GM18517 (cell line): ENCODE measurements at regions not wholly inside any gene's neighbourhood (a gene's known extent, or its start where the extent isn't known, plus 50 kb on each side); places are given as distances from the start of the nearest gene placed in this dataset.
"Not testable (repeated sequence)": the region's sequence is repeated elsewhere in the genome, so short reads cannot be mapped to it uniquely, and the experiment has no call there.

Experiments used
- ATAC-seq: cut with Tn5 transposase; IDR thresholded peaks from one replicate; pipeline ENCODE4 v1.9.1; 2021; ENCODE audit warnings: mild to moderate bottlenecking, moderate library complexity; ENCODE audit not compliant: unreplicated experiment

DNA sequence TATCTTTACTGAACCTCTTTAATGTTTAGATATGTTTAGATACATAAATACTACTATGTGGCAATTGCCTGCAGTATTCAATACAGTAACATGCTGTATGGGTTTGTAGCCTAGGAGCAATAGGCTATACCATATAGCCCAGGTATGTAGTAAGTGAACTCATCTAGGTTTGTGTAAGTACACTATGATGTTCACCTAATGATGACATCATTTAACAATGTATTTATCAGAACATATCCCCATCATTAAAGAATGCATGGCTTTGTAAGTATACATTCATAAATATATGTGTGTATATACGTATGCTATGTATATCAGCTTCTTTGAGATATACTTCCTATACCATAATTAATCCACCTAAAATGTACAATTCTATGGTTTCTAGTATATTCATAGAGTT, 631.2 kb upstream of the MAN1A1 start:
- no peak for ATAC-seq

DNA sequence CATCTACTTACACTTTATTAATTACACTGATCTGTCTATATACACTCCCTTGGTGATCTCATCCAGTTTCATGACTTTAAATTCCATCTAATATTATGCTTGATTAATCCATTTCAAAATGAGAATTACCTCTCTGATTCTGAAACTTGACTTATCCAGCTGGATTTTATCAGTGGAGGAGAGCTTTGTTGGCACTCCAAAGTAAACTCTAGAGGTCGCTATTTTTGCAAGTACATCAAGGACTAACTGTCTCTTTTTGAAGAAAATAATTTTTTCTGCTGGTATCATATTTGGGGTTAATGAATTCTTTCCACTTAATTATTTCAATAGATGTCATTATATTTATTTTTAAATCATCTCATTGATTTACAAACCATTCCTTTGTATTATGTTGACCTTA, 630.3 kb upstream of the MAN1A1 start:
- no peak for ATAC-seq

DNA sequence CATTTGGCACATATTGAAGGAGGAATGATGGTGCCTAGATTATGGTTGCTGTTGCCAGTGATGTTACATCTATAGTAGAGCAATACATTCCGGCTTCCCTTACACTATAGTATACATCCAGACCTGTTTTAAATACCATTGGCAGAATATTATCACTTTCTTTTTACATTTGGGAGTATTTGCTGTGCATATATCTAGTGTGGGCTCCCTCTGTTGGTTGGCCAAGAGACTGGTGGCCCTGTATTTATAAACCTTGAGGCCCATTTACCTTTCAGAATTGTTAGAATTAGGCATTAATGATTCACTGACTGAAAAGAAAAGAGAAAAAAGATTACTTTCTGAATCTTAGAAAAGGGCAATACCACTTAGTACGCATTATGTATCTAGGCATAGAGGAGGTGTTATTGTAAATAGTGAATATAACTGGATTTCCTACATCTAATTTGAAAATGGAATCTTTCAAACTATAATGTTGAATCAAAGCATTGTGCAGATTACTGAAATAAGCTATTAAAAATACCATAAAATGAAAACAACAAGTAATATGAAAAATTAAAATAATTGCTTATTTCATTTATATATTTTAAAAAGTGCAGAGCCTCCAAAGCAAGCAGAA, 628.8 kb upstream of the MAN1A1 start:
- ATAC-seq: no peak

DNA sequence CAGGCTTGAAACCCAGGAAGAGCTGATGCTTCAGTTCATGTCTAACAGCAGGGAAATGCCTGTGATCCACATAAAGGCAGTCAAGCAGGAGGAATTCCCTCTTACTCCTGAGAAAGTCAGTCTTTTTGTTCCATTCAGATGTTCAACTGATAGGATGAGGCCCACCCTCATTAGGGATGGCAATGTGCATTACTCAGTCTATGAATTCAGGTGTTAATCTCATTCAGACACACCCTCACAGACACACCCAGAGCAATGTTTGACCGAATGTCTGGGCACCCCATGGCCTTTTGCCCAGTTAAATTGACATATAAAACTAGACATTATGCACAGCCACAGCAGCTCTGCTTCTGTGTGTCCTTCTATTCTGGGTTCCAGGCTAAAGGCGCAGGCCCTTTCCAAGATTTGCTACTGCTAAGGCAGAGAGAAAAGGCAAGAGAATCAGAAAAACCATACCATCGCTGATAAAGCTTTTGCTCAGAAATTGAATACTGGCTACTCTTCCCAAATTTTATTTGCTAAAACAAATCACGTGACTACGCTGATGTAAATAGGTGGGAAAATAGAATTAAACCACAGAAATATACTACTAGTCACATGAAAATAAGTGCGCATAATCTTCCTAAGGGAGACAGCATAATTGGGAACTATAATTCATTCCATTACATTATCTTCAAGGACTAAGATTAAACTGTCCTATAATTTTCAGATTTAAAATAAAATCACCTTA, 625.0 kb upstream of the MAN1A1 start:
- no peak for ATAC-seq

DNA sequence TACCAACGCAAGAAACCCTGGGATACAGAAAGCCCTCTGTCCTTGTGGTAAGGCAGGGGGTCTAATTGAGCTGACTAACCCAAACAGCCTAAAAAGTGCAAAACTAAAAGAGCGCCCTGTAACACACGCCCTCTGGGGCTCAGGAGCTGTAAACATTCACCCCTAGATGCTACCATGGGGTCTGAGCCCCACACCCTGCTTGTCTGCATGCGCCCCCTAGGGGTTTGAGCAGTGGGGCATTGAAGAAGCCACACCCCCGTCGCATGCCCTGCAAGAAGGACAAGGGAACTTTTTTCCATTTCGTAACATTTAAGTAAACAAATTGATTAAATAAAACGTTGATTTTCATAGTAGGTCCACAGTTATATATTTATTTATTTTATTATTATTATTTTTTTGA, 616.9 kb upstream of the MAN1A1 start:
- no peak for ATAC-seq

DNA sequence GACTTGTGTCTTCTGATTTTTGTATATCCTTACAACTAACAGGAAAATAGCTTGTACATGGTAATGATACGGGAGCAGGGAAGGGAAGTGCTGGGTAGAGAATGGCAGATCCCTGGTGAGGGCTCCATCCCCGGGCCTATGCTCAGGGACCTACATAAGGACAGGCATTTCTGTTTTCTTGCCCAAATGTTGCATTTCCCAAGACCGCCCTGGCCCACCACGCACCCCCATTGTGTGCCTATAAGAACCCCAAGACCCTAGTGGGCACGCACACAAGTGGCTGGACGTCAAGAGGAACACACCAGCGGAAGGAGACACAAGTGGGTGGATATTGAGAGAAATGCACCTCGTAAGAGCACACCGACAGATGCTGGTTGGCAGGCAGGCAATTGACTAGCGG, 616.3 kb upstream of the MAN1A1 start:
- no peak for ATAC-seq

DNA sequence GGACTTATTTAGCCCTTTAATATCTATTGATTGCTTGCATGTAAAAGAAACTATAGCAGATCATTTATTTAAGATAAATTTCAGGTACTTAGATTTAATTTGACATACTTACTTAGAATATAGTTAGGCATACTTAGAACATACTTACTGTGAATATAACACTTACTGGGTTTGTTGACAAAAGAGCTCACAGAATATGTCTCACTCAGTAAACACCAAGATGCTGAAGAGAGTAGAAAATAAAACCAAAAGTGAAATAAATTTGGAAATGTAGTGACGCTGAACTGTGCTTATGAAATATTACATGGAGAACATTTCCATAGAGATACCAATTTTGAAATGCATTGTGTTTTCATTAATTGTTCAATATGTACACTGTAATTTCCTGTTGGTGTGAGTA, 615.4 kb upstream of the MAN1A1 start:
- no peak for ATAC-seq

DNA sequence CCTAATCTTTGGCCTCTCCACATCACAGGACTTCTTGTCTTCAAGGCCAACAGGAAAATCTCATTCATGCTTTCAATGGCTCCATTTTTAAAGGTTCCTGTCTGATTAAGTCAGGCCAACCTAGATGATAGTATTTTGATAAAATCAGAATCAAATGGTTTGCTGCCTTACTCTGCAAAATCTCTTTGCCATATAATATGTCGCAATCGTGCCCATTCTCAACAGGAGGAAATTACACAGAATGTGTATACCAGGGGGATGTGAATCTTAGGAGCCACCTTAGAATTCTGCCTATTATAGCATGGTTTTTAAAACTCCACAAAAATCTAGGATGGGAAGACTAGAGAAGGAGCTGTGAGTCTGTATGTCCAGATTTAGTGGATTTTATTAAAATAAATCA, 612.9 kb upstream of the MAN1A1 start:
- no peak for ATAC-seq

DNA sequence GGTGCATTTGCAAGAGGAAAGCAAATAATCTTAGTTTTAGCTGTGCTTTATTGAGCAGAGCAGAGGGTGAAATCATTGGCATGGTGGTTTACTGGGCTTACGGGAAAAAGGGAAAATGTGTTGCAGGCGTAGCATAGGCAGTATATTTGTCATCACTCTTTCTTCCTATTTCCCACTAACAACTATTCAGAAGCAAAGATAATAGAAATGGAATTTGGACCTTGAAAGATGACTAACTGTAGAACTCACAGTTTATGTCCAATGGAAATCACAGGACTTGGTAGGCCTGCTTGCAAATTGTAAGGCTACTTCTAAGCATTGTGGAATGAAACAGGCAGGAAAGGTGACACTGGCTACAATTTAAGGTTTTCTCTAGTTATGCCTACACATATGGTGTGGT, 611.9 kb upstream of the MAN1A1 start:
- ATAC-seq: no peak

DNA sequence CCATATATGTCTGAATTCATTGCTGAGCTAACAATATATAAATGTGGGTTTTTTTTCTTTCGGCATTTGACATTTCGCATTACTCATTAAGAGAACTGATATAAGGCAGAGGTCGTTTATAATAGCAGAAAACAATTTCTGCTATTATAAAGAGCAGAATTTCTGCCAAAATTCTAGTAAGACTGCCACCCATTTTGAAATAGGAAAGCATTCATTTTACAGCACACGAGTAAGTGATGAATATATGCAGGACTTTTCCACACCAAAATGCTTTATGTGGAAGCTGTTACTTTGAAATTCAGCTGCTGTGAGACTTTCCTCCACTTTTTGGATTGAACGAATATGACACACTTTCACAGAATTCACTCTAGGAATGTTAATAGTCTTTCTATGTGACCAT, 610.9 kb upstream of the MAN1A1 start:
- ATAC-seq: no peak

DNA sequence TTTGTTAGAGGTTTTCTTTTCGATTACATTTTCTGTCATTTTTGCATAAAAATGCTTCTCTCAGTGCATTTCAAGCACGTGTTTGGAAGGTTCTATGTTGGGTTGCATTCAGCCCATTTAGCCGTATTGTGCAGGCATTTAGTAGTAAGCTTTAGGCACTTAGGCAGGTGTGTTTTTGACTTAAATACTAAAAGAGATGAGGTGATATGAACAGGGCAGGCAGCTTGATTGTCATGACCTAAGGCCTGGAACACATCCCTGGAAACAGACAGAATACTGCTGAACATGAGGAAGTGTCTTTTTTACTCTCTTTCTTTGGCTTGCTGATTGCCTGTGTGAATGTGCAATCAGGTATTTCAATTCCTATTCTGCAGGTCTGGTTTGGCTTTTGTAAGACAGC, 610.5 kb upstream of the MAN1A1 start:
- no peak for ATAC-seq

DNA sequence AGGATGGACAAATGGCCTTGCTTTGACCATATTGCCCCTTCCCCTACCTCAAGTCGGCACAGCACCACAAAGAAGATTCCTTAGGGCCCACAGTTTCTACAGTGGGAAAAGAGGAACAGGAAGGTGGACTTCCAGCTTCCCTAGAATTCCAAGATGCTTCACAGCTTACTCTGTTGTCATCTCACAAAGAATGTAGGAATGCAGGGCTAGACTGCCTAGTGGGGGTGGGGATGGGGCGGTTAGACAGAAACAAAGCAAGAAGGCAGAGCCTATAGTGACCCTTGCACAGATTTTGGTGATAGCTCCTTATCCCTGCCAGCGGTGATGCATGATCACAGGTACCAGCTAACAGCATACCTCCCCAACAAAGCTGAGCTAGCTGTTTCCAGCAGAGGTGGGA, 607.6 kb upstream of the MAN1A1 start:
- ATAC-seq: no peak

DNA sequence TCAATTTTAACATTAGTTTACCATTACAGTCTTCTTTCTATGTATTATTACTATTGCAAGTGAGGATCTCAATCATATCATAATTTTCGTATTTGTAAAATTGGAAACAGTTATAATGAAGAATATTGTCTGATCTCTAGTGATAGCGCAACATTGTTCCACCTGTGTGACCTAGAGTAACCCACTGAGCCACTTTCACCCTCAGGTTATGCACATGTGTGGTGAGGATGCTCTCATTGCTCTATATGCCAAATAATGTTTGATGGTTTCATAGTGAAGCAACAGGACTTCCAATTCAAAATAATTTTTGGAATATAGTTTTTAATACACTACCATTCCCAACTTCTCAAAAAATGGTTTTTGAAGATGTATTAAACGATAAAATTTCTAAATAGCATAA, 603.1 kb upstream of the MAN1A1 start:
- no peak for ATAC-seq

DNA sequence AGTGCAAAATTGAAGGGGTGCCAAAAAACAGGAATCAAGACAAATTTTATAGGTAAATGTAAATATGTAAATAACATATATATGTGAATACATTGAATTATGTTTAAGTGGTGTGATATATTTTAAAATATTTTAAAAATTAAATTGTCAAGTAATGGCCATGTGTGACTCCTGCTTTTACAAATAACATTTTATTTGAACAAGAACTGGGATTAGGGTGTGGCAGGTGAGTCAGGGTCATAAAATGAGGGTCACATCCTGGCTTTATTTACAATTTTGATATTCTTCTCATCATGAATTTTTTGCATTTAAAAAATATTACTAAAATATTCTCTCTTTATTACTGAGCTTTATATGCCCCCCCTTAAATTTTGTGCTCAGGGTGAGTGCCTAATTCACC, 601.1 kb upstream of the MAN1A1 start:
- no peak for ATAC-seq

DNA sequence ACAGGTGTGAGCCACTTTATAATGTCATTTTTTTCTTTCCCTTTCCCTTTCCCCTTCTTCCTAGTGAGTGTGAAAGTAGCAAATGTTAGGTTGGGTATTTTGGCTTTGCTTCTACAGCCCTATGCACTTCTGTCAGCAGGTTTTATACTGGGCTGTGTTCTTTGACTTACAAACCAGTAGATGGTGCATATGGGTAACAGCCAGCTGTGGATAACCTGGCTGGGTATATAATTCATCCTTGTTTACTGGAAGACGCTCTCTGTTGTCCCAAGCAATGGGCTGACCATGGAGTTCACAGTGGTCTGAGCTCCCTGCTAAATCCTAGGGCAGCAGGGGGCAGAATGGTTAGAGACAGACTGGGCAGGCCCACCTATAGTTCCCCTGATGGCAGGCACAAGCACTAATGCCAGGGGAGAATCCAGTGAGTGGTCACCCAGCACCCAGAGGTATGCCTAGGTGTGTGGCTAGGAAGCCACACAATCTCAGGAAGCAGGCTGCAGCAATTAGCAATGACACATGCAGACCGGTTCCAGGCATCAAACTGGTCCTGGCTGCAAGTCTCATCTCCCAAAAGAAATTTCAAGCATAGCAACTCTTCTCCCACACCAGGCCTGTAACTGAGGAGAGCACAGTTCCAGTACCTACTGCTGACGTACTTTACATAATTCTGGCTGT, 592.7 kb upstream of the MAN1A1 start:
- no peak for ATAC-seq

DNA sequence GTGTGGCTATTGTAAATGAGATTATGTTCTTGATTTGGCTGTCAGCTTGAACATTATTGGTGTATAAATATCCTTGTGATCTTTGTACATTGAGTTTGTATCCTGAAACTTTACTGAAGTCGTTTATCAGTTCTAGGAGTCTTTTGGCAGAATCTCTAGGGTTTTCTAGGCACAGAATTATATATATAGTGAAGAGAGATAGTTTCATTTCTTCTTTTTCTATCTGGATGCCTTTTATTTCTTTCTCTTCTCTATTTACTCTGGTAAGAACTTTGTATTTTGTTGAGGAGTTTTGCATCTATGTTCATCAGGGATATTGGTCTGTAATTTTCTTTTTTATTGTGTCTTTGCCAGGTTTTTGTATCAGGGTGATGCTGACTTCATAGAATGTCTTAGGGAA, 589.2 kb upstream of the MAN1A1 start:
- no peak for ATAC-seq

DNA sequence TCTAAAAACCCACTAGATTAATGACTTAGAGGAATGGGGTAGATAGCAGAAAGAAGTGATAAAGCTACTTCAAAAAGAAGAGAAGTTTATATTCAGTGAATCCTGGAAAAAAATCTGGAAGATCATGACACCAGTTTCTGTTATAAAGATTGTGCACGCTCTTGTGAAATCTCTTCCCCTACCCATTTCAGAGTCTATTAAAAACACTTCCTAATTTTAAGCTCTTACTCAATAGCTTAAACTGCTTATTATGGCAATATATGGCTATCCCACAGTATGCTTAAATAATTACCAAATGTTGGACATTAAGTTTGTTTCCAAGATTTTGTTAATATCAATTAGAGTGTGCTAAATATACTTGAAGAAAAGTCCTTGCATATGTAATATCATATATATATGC, 585.3 kb upstream of the MAN1A1 start:
- no peak for ATAC-seq

DNA sequence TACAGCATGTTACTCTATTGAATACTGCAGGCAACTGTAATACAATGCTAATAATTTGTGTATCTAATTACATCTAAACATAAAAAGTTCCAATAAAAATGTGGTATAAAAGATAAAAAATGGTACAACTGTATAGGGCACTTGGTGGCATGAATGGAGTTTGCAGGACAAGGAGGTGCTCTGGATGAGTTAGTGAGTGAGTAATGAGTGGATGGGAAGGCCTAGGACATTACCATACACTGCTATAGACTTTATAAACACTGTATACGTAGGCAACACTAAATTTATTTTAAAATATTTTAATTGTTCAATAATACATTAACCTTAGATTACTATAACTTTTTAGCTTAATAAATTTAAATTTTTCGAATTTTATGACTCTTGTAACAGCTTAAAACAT, 579.6 kb upstream of the MAN1A1 start:
- no peak for ATAC-seq

DNA sequence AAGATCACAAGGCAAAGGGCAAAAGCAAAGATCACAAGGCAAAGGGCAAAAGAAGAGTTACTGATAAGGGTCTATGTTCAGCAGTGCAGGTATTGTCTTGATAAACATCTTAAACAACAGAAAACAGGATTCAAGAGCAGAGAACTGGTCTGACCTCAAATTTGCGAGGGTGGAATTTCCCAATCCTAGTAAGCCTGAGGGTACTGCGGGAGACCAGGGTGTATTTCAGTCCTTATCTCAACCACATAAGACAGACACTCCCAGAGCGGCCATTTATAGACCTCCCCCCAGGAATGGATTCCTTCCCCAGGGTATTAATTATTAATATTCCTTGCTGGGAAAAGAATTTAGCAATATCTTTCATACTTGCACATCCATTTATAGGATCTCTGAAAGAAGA, 575.3 kb upstream of the MAN1A1 start:
- not testable (repeated sequence) for ATAC-seq

DNA sequence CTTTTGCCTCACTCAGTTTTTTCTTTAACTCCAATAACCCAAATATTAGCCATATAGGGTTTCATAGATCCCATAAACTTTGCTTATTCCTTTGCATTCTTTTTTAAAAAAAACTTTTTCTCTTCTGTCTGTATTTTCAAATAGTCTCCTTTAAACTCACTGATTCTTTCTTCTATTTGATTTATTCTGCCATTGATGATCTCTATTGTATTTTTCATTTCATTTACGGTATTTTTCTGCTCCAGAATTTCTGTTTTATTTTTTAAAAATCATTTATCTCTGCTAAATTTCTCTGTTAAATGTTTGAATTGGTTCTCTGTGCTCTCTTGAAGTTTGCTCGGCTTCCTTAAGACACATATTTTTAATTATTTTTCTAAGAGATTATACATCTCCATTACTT, 573.3 kb upstream of the MAN1A1 start:
- no peak for ATAC-seq

DNA sequence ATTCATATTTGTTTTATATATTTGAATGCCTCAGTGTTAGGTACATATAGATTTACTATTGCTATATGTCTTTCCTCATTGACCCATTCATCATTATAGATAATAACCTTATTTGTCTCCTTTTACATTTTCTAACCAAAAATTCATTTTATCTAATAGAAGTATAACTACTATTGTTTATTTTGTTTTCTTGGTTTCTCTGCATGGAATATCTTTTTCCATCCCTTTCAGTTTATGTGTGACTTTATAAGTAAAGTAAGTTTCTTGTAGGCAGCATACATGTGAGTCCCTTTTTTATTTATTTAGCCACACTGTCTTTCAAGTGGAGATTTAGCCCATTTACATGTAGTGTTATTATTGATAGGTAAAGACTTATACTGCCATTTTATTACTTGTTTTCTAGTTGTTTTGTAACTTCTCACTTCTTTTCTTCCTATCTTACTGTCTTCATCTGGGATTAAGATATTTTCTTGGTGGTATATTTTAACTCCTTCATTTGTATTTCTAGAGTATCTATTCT, 572.0 kb upstream of the MAN1A1 start:
- no peak for ATAC-seq

DNA sequence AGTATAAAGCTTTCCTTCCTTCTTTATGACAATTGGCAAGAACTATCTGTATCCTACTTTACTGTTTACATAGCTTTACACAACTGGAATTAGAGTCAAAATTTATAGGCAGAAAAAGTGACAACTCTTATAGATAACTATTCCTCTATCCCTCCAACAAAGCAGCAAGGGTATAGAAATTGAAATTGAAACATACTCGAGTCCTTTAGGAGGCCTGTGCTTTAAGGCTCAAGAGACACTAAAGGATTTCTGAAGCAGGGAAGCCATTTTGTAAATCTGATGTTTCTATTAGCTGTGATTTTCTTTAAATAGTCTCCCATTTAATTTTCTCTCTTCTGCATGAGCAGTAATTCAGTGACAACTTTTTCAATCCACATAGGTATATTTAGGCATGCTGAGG, 567.6 kb upstream of the MAN1A1 start:
- ATAC-seq: no peak
